Smooth muscle cell (in vitro differentiated cells): ENCODE measurements at regions not wholly inside any gene's neighbourhood (a gene's known extent, or its start where the extent isn't known, plus 50 kb on each side); places are given as distances from the start of the nearest gene placed in this dataset.

Experiments used
- DNase-seq: peaks from one replicate; lab custom pipeline; 2025; ENCODE audit not compliant: unreplicated experiment; lab: John Stamatoyannopoulos, UW
- H2AFZ ChIP-seq: fragments of 200-600 bp; sonication (generic); 2 replicates; pipeline ENCODE4 v1.6.0; 2016; ENCODE audit warnings: antibody characterized with exemption, low read depth, mild to moderate bottlenecking
- H3F3A ChIP-seq: fragments of 200-600 bp; sonication (generic); 2 replicates; pipeline ENCODE4 v1.6.0; 2017; ENCODE audit warnings: antibody characterized with exemption, low read depth
- H3K27ac ChIP-seq: fragments of 200-600 bp; sonication (generic); 2 replicates; pipeline ENCODE4 v1.5.1; 2016; ENCODE audit warnings: low read depth, mild to moderate bottlenecking
- H3K27me3 ChIP-seq: fragments of 200-600 bp; sonication (generic); 2 replicates; pipeline ENCODE4 v1.6.1; 2016; ENCODE audit warnings: low read depth, mild to moderate bottlenecking
- H3K36me3 ChIP-seq: fragments of 200-600 bp; sonication (generic); 2 replicates; pipeline ENCODE4 v1.5.1; 2016; ENCODE audit warnings: low read depth
- H3K4me1 ChIP-seq: fragments of 200-600 bp; sonication (generic); 2 replicates; pipeline ENCODE4 v1.5.1; 2016; ENCODE audit warnings: low read depth
- H3K4me2 ChIP-seq: fragments of 200-600 bp; sonication (generic); 2 replicates; pipeline ENCODE4 v1.6.0; 2016; ENCODE audit warnings: mild to moderate bottlenecking
- H3K4me3 ChIP-seq: fragments of 200-600 bp; sonication (generic); 2 replicates; pipeline ENCODE4 v1.5.1; 2016; ENCODE audit warnings: mild to moderate bottlenecking
- H3K79me2 ChIP-seq: fragments of 200-600 bp; sonication (generic); 2 replicates; pipeline ENCODE4 v1.6.0; 2016; ENCODE audit warnings: low read depth, mild to moderate bottlenecking
- H3K9ac ChIP-seq: fragments of 200-600 bp; sonication (generic); 2 replicates; pipeline ENCODE4 v1.6.0; 2016; ENCODE audit warnings: low read depth
- H3K9me3 ChIP-seq: fragments of 200-600 bp; sonication (generic); replicated peaks from 2 replicates; pipeline ENCODE4 v1.5.1; 2016; ENCODE audit warnings: low read depth
- H4K20me1 ChIP-seq: fragments of 200-600 bp; sonication (generic); 2 replicates; pipeline ENCODE4 v1.6.0; 2016; ENCODE audit warnings: low read depth
- CTCF ChIP-seq: fragments of 200-600 bp; sonication (generic); IDR thresholded peaks from 2 replicates; pipeline ENCODE4 v1.5.1; 2017; ENCODE audit warnings: borderline replicate concordance, mild to moderate bottlenecking, antibody characterized with exemption; ENCODE audit not compliant: insufficient read depth, poor library complexity, severe bottlenecking
- WGBS: methylation state at CpG from one replicate; pipeline ENCODE4 v1.1.7; 2016; ENCODE audit warnings: low lambda C conversion rate; 5-methylcytosine and 5-hydroxymethylcytosine counted together

DNA sequence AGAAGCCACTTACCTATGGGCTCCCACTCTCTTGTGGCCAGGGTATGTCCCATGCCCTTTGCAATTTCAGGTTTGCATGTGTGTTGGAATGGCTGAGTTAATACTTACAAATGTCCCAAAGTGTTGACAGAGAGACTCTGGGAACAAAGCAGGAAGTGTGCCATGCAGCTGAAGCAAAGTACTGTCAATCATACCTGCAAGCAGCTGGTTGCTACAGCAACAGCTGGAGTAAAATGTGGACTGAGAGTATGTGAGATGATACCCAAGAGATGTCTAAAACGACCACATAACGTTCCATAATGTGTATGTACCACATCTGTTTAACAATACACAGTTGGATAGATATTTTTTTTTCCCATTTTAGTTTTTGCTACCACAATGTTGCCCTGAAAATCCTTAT, 82.8 kb upstream of the CAMK2D start:
- no peaks in the 10 kb centered on the region for H3K9me3 ChIP-seq
- H4K20me1 ChIP-seq: no peaks in the 10 kb centered on the region
- H3K36me3 ChIP-seq: no peaks in the 10 kb centered on the region
- H3K27me3 ChIP-seq: no peaks in the 10 kb centered on the region
- WGBS: 89% methylated on average over 2 of the region's 2 CpGs
- no peak overlapping the region for H3K9ac ChIP-seq
- no peak for TF ChIP-seq CTCF
- no peak overlapping the region for H2AFZ ChIP-seq
- DNase-seq: no peak
- no peaks in the 10 kb centered on the region for H3F3A ChIP-seq
- no peaks in the 10 kb centered on the region for H3K79me2 ChIP-seq
- H3K4me1 ChIP-seq: no peaks in the 10 kb centered on the region
- H3K4me2 ChIP-seq: no peak overlapping the region
- H3K27ac ChIP-seq: no peak overlapping the region
- no peak overlapping the region for H3K4me3 ChIP-seq

DNA sequence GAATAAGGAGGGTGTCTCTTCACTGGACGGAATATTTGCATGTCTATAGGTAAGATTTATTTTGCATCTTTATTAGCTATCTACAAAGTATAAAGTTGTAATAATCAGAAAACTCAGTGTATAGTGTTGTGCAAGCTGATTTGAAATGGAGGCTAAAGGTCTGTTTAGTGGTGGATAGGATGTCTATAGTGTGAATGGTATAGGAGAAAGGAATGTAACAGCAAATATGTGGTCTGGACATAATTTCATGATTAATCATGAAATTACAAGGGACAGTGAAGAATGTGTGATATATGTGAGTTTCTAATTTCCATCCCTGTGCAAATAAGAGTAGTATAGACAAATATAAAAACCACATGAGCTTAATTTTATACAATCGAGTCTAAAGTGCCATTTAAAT, 79.3 kb upstream of the CAMK2D start:
- H3K79me2 ChIP-seq: no peaks in the 10 kb centered on the region
- no peak overlapping the region for H3K4me3 ChIP-seq
- H3K9me3 ChIP-seq: no peaks in the 10 kb centered on the region
- no peaks in the 10 kb centered on the region for H3F3A ChIP-seq
- no peaks in the 10 kb centered on the region for H4K20me1 ChIP-seq
- H3K4me1 ChIP-seq: no peaks in the 10 kb centered on the region
- H3K9ac ChIP-seq: no peak overlapping the region
- no peak for DNase-seq
- no peak overlapping the region for H3K4me2 ChIP-seq
- no peak overlapping the region for H2AFZ ChIP-seq
- H3K36me3 ChIP-seq: no peaks in the 10 kb centered on the region
- no peaks in the 10 kb centered on the region for H3K27me3 ChIP-seq
- H3K27ac ChIP-seq: no peak overlapping the region
- TF ChIP-seq CTCF: no peak
- 86% methylated on average over 2 of the region's 2 CpGs for WGBS

- Histone ChIP-seq H3K9me3 (no peaks in the 10 kb centered on the region), H3K27me3 (no peaks in the 10 kb centered on the region), H3K4me1 (no peaks in the 10 kb centered on the region), H3F3A (no peaks in the 10 kb centered on the region), H3K27ac (peak overlapping the region; percentile 92), H3K4me3 (no peak overlapping the region), H3K4me2 (peak overlapping the region; percentile 70), H3K36me3 (no peaks in the 10 kb centered on the region), H3K79me2 (no peaks in the 10 kb centered on the region), H3K9ac (no peak overlapping the region), H2AFZ (peak overlapping the region; percentile 57), H4K20me1 (no peaks in the 10 kb centered on the region)
- 92% methylated on average over 2 of the region's 2 CpGs for WGBS
- TF ChIP-seq CTCF: no peak
- DNase-seq: no peak
Observed at GRCh38 chr4:113838460-113838859, 76.9 kb upstream of the CAMK2D start.

- Histone ChIP-seq H3K4me2 (peak overlapping the region; percentile 70), H4K20me1 (no peaks in the 10 kb centered on the region), H3K79me2 (no peaks in the 10 kb centered on the region), H3K27me3 (no peaks in the 10 kb centered on the region), H3K9me3 (no peaks in the 10 kb centered on the region), H3K9ac (peak overlapping the region; percentile 40), H3K4me1 (no peaks in the 10 kb centered on the region), H3F3A (no peaks in the 10 kb centered on the region), H3K27ac (peak overlapping the region; percentile 92), H3K4me3 (no peak overlapping the region), H3K36me3 (no peaks in the 10 kb centered on the region), H2AFZ (peak overlapping the region; percentile 57)
- 16% methylated on average over 1 of the region's 1 CpG for WGBS
- DNase-seq: no peak
- no peak for TF ChIP-seq CTCF
Observed at GRCh38 chr4:113837397-113837796, 75.9 kb upstream of the CAMK2D start.
